Endothelial cell of umbilical vein (primary cell): ENCODE measurements at regions not wholly inside any gene's neighbourhood (a gene's known extent, or its start where the extent isn't known, plus 50 kb on each side); places are given as distances from the start of the nearest gene placed in this dataset.

Experiments used
- CTCF ChIP-seq, 2 donors: IDR thresholded peaks; 1 replicate in 1 of 2; 2 replicates in 1 of 2; pipeline ENCODE4 v1.5.1; 2011; ENCODE audit warnings: low read length in 2 of 2, mild to moderate bottlenecking in 2 of 2, moderate library complexity in 2 of 2, control low read depth in 1 of 2, inconsistent platforms in 1 of 2, low read depth in 1 of 2; ENCODE audit not compliant: insufficient read depth in 1 of 2; ENCODE audit errors: extremely low read depth in 1 of 2
- EZH2 ChIP-seq: IDR thresholded peaks from 2 replicates; pipeline ENCODE4 v1.6.1; 2012; ENCODE audit warnings: borderline replicate concordance, low read depth, mild to moderate bottlenecking, moderate library complexity, low read length, inconsistent platforms; ENCODE audit not compliant: severe bottlenecking
- FOS ChIP-seq: IDR thresholded peaks from 2 replicates; pipeline ENCODE4 v1.6.1; 2011; ENCODE audit warnings: mild to moderate bottlenecking, low read length, moderate library complexity, borderline replicate concordance; ENCODE audit not compliant: insufficient read depth
- GATA2 ChIP-seq: IDR thresholded peaks from 2 replicates; pipeline ENCODE4 v1.7.0; 2011; ENCODE audit warnings: low read depth, mild to moderate bottlenecking, moderate library complexity, mixed read lengths, low read length; ENCODE audit not compliant: insufficient read length, insufficient read depth
- JUN ChIP-seq: IDR thresholded peaks from 2 replicates; pipeline ENCODE4 v1.6.1; 2011; ENCODE audit warnings: borderline replicate concordance, low read depth; ENCODE audit not compliant: insufficient read length, insufficient read depth
- MYC ChIP-seq: IDR thresholded peaks from one replicate; pipeline ENCODE4 v1.6.1; 2011; ENCODE audit warnings: mild to moderate bottlenecking, low read depth, low read length
- POLR2A ChIP-seq: IDR thresholded peaks from 2 replicates; pipeline ENCODE4 v1.6.1; 2012; ENCODE audit warnings: low read depth, mild to moderate bottlenecking, control low read depth, low read length
- POLR2AphosphoS5 ChIP-seq: IDR thresholded peaks from 2 replicates; pipeline ENCODE4 v1.6.1; 2012; ENCODE audit warnings: low read depth, mild to moderate bottlenecking, control low read depth, low read length, moderate library complexity; ENCODE audit not compliant: insufficient read depth
- TF ChIP-seq, protein P1 (sequence below): IDR thresholded peaks from 2 replicates; pipeline ENCODE4 v1.6.1; 2011; ENCODE audit not compliant: insufficient read depth, insufficient read length

DNA sequence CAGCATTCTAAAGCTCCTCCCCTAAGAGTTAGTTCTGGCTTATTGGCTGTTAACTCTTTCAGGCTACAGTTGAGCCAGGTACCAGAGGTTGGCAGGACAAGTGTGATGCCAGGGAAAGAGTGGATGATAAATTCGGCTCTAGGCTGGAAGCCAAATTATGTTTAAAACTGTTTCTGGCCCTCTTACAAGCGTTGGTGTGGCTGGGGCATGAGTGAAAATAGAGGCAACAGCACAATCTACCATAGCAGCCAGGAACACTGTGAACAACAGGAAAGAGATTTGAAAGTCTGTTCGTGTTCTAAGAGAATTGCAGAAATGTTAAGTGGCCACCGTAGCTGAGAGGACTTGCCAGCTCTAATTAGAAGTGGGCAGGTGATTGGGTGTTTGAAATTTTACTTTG, 84.2 kb downstream of the CDC7 start:
- TF ChIP-seq JUN (no peak), CTCF (IDR thresholded peaks at IDR 0.05; ENCODE audit: extremely low read depth in 1 of 2, insufficient read depth in 1 of 2, low read depth in 1 of 2, low read length in 2 of 2) (no peak), POLR2A (no peak), MYC (no peak), EZH2 (no peak), POLR2AphosphoS5 (no peak), GATA2 (no peak), FOS (no peak)
- TF ChIP-seq, protein P1, sequence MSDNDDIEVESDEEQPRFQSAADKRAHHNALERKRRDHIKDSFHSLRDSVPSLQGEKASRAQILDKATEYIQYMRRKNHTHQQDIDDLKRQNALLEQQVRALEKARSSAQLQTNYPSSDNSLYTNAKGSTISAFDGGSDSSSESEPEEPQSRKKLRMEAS = no peak
